Activated CD4-positive, alpha-beta T cell treated with anti-CD3 and anti-CD28 coated beads, Interleukin-2, amount 50 U/mL, for 4 hours (primary cell): ENCODE measurements at regions not wholly inside any gene's neighbourhood (a gene's known extent, or its start where the extent isn't known, plus 50 kb on each side); places are given as distances from the start of the nearest gene placed in this dataset.

Source experiments
- DNase-seq, 2 experiments: peaks; one replicate each; pipeline ENCODE4 v3.0.0-alpha.2; 2020

DNA sequence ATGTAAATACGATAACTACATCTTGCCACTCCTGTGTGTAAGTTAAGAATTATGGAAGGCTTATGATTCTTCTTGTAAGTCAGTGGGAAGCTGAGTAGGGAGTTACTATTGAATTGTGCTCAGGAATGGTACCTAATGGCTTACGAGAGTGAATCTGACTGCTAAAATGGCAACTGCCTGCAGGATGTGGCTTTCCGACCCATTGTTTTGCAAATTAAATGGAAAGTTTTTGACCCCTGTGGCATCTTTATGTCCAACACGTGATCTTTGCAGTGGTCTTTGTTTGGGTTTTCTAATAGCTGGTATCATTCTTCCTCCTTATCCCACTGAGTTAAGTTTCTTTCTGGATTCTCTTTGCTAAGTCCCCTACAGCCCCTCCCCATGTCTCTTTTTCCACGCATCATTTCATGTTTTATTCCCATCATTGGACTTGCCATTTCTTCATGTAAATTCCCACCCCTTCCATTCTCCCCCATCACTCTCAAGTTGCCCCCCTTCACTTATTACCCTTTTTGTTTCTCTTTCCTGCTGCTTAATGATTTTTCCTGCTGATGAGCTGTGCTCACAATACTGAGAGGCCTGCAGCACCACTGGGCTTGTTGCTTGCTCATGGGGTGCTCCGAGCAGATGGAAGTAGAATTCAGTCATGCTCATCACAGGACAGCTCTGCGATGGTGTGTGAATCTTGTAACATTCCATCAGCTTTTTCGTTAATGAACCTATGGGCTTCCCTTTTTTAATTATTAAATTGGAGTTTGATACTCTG lies 428.2 kb upstream of the IL12A start:
- DNase-seq: no peak

GRCh38 chr3:159565313-159565712 lies 423.3 kb upstream of the IL12A start:
- DNase-seq: no peak

DNA sequence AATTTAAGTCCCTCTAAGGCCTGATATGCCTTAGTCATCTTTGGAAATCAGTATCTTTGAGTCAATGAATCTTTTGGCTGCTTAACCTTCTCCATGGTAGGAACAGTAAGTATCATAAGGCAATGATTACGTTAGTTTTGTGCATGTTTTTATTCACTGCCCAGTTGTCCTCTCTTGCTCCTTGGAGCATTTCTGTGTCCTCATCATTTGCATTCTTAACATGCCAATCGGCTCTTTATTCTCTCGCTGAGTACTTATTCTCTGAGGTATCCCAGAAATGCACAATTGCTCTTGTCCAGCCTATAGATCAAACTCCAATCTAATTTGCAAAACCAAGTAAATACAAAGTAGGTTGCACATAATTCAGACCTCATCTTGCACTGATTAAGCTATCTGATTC lies 405.0 kb upstream of the IL12A start:
- DNase-seq: no peak

GRCh38 chr3:159584421-159584820 lies 404.2 kb upstream of the IL12A start:
- DNase-seq: no peak

DNA sequence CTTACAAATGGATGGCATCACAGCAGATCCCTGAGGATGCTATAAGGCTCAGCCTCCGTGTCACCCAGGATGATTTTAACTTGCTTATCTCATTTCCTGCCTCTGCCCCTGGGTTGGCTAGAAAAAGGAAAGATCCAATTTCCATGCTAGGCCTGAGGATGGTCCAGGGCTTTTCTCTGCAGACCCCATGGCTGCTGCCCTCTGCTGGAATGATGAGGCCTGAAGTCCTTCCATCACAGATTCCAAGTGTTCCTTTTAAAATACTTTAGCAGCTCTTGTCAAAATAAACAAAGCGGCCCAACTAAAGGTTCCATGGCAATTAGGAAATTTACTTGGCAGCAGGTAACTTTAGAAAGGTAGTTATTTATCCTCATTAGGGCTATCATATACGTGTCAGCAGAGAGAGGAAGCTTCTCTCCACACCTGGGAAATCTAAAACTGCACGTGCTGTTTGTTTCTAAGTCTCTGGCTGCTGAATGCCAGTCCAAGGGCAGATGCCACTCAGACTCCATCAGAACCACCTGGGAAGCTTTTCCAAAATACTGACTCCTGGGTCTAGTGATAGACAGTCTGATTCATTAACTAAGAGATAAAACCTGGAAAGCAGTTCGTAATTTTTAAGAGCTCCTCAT lies 401.9 kb upstream of the IL12A start:
- no peak for DNase-seq

GRCh38 chr3:159593927-159594605 lies 394.6 kb upstream of the IL12A start:
- DNase-seq: no peak

DNA sequence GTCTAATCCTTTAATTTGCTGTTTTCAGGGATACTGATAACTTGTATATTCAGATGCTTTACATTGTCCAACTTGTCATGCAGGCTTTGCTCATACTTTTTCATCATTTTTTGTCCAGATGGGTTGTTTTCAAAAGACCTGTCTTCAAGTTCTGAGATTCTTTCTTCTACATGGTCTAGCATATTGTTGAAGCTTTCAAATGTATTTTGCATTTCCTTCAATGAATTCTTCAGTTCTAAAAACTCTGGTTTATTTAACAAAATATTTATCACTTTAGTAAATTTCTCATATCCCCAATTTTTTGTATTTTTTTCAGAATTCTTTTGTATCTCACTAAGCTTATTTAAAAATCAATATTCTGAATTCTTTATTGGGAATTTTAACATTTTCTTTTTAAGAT lies 388.3 kb upstream of the IL12A start:
- no peak for DNase-seq

GRCh38 chr3:159604151-159604581 lies 384.5 kb upstream of the IL12A start:
- DNase-seq: no peak

DNA sequence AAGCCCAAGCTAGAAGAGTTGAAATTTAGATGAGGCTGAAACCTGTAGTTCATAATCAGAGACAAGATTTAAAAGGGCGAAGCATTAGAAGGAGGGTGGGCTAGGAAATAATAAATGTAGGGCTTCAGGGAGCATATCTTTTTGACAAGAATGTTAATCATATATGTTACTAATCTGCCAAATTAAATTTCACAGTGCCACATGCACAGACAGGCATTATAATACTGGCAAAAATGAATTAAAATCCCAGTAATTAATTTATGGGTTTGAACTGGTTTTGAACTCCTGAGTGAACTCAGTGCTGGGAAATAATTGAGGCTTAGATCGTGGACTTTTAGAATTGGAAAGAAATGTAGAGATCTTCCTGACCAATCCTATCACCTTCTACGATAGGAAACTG lies 383.5 kb upstream of the IL12A start:
- DNase-seq: no peak

DNA sequence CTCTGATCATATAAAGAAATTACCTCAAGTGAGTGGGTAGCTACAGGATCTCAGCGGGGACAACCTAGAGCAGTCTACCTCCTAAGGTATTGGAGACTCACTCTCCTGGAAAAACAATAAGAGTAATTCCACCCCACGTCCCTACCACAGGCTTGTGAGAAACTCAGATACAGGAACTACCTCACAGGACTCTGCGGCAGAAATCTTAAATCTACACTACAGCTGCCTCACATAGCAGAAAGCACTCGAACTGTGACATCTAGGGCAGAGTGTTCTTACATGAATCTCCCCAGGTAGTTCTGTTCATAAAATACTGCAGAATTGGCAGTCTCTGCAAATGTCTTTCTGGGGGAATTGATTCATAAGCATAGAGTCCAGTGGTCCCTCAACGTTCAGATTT lies 382.9 kb upstream of the IL12A start:
- DNase-seq: no peak

DNA sequence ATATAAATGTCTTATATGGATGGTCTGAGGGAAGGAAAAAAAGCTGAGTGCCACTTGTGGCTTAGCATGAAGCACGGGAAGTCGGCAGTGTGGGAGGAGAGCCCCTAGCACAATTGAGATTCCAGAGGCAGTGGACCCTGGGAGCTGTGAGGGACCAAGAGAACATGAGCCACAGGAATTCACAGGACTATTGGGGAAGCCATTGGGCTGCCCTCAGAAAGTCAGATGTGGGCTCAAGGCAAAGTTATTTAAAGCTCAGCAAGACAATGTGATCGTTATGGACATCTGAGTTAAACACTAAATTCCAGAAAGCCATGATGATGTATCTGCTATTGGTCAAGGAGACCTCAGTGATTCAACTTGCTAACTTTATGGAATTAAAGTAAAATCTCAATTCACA lies 380.8 kb upstream of the IL12A start:
- no peak for DNase-seq

DNA sequence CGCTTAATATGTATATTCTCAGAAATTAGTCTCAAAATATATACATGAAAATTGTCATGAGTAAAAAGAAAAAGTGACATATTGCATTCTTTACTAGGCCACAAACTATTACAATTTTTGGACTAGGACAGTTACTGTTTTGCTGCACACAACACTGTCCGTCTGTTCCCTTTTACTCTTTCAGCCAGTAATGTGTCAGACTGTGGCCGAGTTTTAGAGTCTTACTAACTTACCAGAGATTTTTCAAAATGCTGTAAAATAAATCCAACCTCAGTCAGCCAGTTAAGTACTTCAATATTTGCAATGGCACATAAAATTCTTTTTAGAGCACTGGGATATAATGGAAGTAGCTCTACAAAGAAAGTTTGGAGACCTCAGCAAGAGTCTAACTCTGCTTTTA lies 380.3 kb upstream of the IL12A start:
- DNase-seq: no peak

GRCh38 chr3:159609625-159610024 lies 379.0 kb upstream of the IL12A start:
- no peak for DNase-seq

- no peak for DNase-seq
Observed at GRCh38 chr3:159616234-159616825, 372.3 kb upstream of the IL12A start.

DNA sequence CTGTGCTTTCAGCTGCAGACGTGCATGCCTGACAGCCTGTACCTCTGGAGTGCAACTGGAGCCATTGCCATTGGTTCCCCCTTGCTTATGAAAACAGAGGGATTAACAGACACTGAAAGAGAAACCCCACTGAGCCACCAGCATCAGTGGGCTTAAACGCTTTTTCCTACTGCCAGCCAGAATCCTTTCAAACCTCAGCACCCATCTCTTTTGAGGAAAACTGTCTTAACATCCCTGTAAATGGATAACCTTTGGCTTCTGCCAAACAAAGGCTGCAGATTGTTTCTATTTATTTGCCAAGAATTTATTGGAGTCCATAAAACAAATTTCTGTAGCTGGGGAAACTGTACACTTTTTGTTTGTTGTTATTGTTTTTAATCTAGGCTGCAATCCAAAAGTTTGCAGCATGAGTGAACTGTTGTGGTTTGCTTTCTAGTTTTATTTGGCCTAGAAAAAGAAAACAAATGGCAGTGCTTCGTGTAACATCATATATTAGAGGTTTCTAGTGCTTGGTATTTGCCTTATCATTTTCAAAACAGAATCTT lies 369.2 kb upstream of the IL12A start:
- DNase-seq: no peak

GRCh38 chr3:159620281-159620680 lies 368.4 kb upstream of the IL12A start:
- no peak for DNase-seq

DNA sequence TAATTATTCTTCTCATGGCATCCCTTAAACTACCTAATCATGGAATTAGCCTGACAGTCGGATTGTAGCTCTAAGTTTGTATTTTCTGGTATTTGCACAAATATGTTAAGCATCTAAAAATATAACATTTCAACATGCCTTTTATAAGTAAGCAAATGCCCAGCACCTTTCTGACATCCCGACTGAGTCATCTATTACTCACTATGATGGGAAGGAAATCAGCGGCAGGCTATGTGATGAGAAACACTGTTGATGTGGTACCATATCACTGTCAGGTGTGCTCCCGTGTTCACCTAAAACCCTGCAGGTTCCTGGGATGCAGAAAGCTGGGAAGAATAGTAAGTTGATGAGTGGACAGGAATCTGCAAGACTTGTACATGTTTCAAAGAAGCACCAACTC lies 367.8 kb upstream of the IL12A start:
- DNase-seq: no peak

DNA sequence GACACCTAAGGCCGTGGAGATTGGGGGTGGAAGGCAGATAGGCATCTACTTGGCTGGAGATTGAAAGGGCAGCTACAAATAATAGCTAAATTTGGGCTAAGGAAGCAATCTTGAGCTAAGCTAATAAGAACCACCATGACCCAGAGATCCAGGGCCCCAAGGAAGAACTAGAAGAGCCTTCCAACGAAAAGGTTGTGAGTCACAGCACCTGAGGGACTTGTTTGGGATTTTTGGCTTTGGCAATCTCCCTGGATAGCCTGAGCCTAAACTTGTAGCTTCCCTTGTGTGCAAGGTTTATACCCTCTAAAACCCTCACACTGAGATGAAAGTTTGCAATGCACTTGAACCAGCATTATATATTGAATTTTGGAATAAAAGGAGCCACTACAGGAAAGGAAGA lies 364.0 kb upstream of the IL12A start:
- DNase-seq: no peak

DNA sequence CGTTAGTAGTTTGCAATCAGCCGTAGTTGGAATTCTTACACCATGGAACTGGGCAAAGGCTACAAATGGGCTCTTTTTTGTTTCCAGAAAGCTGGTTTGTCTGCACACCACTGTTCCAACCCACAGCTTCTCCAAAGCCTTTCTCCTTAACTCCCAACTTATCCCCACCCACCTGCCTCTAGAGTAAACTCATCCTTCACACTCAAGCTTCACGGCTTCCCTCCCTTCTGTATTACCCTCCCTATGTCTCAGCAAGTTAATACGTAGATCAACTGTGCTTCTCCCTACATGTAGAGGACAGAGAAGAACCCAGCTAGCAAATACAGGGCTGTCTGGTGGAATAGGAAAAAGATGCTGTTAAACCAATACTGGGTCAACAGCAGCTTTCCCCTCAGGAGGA lies 363.0 kb upstream of the IL12A start:
- DNase-seq: no peak

DNA sequence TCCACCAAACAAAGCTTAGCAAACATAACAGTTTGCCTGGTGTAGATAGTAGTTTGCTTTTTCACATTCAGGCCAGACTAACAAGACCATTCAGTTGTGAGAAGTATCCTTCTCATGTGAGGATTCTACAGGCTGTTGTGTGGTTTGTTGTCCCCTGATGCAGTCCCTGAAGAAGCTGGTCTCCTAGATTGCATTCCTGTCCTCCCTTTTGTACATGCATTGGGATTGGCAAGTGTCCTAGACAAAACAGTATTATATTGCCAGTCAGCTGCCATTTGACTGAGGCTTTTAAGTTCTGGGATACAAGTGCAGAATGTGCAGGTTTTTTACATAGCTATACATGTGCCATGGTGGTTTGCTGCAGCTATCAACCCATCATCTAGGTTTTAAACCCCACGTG lies 362.0 kb upstream of the IL12A start:
- DNase-seq: no peak

GRCh38 chr3:159627229-159627628 lies 361.4 kb upstream of the IL12A start:
- DNase-seq: no peak

DNA sequence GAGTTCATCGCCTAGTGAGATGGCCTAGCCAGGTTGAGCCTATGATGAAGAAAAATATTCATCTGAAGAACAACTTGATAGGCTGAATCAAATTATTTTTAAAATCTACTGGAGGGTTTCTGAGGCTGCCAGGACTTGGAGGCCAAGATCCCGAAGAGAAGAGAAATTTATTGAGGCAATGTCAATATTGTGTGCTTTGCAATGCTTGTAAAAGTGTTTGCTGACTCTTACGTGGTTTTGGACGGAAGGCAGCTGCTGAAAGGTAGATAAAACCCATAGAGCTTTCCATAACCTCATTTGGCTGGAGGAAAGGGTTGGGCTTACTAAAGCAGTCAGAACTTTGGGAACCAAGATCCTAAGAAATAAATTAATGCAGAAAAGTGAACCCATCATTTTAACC lies 361.0 kb upstream of the IL12A start:
- no peak for DNase-seq

- no peak for DNase-seq
Observed at GRCh38 chr3:159629329-159630084, 359.1 kb upstream of the IL12A start.
